G401 (cell line): ENCODE measurements at regions not wholly inside any gene's neighbourhood (a gene's known extent, or its start where the extent isn't known, plus 50 kb on each side); places are given as distances from the start of the nearest gene placed in this dataset.
"Not testable (repeated sequence)": the region's sequence is repeated elsewhere in the genome, so short reads cannot be mapped to it uniquely, and the experiment has no call there.

Experiments
- DNase-seq: peaks from one replicate; pipeline ENCODE4 v3.0.0-alpha.2; 2015; ENCODE audit warnings: low spot score
- in situ Hi-C: cut with HindIII; loops from 2 replicates; pipeline ENCODE4 v1.10.0; 2016; ENCODE audit warnings: low sequenced_read_pairs, mixed read lengths

DNA sequence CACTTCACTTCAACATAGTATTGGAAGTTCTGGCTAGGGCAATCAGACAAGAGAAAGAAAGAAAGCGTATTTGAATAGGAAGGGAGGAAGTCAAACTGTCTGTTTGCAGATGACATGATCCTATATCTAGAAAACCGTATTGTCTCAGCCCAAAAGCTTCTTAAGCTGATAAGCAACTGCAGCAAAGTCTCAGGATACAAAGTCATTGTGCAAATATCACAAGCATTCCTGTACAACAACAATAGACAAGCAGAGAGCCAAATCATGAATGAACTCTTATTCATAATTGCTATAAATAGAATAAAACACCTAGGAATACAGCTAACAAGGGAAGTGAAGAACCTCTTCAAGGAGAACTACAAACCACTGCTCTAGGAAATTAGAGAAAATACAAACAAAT is 473.9 kb upstream of the SOX9 start:
- in situ Hi-C loops, DNase-seq: not testable (repeated sequence)

DNA sequence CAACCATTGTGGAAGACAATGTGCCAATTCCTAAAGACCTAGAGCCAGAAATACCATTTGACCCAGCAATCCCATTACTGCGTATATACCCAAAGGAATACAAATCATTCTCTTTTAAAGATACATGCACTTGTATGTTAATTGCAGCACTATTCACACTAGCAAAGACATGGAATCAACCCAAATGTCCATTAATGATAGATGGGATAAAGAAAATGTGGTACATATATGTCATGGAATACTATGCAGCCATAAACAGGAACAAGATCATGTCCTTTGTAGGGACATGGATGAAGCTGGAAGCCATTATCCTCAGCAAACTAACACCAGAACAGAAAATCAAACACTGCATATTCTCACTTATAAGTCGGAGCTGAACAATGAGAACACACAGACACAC is 472.5 kb upstream of the SOX9 start:
- in situ Hi-C loops, DNase-seq: not testable (repeated sequence)

DNA sequence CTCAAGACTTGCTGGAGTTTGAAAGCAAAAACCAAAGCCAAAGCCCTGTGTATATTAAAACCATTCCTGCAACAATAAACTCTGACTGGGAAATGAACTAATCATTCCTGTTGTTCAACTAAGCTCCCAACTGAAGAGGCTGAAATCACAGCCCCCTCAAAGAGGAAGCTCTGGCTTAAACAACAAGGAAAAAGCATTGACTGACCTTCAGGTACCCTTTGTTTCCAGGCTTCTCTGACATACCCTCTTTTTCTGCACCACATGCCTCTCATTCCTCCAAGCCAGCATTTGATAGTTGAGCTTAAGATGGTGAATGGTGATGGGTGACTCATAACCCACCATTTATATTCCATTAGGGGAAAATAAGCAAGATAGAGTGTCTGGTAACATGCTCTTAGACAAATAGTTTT is 470.9 kb upstream of the SOX9 start:
- no peak for DNase-seq
- in situ Hi-C loops: no loop called here

DNA sequence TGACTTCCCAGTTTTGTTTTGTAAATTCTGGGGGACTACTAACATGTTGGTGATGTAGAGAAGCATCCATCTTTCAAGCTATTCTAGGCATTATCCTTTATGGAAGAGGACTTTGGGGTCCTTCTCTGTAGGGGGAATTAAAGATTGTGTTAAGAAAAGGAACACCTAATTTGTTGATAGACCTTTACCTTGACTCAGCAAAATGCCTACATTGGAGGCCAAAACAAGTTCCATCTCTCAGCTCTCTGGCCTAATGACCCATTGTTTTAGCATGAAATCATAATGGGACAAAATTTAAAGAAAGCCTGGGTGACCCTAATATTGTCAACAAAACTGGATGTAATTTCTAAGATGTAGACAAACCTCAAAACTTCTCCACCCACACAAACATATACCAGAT is 465.3 kb upstream of the SOX9 start:
- DNase-seq: no peak
- in situ Hi-C loops: no loop called here

DNA sequence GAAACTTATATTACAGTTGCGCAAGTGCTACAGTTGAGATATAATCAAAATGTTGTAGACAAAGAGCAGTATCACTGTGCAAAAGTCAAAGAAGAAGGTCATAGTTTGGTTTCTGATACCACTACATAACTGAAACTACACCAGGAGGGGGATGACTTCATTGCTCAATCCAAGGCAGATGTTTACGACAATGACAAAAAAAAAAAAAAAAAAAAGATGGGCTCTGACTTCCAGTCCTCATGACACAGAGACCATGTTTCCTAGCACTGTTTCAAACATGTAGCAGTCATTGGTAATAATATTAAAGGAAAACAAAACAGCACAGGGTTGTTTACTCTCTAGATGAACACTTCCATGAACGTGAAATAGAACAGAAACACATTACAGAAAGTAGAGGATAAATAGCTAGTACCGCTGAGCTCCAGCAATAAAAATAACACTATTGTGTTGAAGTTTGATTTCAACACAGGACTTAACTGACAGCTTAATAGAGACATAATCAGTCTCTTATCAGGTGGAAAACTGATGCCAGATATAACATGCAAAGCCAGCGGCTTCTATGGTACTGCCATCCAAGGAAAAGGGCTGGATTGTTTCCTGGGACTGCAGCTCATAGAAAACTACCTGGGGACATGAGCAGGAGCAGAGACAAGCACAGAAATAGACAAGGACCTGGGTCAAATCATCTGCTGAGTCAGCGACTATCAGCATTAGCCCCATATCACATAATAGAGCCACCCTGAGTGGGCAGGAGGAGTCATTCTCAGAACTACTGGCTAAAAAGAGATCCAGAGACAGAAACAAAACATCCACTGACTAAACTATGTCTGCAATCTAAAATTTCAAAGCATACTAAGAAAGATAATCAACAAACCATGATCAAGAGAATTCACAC is 463.6 kb upstream of the SOX9 start:
- DNase-seq: no peak
- in situ Hi-C loops: no loop called here

DNA sequence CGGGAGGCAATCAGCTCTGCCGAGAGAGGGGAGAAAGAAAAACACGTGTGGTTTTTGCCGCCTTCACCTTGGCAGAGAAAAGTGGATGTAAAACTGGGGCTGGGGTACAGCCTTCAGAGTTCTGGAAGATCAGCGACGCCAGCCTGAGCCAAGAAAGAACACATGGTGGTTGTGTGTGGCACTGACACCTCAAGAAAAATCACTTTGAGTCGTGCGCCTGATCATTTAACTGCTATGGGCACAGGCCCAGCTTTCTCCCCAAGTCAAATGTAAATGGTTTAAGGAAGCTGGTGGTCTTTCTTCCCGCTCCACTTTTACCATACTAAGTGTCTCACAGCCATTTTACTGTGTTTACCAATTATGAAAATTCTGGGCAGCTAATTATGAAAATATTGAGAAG is 461.8 kb upstream of the SOX9 start:
- no peak for DNase-seq
- in situ Hi-C loops: no loop called here

DNA sequence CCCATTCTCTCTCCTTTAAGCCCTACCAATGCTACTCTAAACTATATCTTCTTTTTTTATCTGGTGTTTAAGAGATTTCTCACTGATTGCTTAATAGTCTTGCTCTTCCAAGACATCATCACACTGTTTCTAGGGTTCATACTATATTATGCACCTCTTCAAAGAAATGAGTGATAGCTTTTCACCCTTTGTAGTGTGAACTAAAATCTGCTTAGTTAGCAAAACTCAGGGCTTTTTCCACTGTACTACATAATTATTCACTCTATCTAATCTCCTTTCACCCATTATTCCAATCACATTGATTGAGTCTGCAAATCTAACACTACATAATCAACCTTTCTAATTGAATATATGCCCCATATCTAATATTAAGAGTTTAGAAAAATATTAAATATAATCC is 456.0 kb upstream of the SOX9 start:
- DNase-seq: no peak
- in situ Hi-C loops: no loop called here

DNA sequence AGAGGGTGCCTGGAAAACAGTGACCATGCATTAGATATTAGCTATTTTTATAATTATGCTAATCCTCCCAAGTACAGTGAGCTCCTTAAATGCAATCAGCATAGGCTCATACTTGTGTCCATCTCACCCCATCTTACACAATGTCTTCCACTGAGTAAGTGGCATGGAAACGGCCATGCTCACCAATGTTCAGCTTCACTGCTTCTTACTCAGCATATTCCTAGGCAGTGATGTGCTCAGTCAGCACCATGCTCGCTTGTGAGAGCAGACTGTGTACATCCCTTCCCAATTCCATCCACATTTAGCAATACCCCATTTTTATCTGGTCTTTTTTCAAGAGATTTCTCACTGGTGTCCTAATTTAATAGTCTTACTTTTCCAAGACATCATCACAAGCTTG is 454.8 kb upstream of the SOX9 start:
- in situ Hi-C loops: no loop called here
- no peak for DNase-seq

DNA sequence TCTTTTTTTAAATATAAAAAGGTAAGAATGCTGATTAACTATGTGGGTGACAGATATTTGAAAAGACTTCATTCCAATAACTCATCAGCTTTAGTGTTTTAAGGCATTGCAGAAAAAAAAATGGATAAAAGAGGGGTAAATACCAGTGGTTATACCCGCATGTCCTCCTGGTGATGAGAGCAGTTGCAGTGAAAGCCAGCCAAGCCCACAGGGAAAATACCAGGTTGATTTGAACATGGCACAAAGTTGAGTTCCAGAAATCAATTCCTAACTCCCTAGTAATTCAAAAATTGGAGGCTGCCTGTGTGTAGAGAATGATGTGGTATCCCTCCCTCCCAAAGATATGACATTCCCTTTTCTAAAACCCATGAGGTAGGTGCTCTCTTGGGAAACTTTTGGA is 453.2 kb upstream of the SOX9 start:
- in situ Hi-C loops: no loop called here
- DNase-seq: no peak

DNA sequence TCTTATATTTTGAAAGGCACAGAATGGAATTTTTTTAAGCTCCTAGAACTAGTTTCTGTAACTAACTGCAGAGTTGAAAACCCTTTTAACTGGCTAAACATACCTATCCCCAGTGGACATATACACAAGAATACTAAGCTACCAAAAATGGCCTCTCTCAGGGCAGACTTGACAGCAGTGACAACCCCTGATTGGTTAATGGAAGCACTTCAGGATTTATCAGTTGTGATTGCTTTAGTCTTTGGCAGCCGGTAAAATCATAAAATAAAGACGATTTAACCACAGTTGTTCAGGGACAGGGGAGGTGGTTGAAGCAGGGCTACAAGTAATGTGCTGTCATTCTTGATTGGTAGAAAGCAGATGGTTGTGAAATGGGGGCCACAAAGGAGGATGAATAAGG is 452.0 kb upstream of the SOX9 start:
- in situ Hi-C loops: no loop called here
- no peak for DNase-seq

DNA sequence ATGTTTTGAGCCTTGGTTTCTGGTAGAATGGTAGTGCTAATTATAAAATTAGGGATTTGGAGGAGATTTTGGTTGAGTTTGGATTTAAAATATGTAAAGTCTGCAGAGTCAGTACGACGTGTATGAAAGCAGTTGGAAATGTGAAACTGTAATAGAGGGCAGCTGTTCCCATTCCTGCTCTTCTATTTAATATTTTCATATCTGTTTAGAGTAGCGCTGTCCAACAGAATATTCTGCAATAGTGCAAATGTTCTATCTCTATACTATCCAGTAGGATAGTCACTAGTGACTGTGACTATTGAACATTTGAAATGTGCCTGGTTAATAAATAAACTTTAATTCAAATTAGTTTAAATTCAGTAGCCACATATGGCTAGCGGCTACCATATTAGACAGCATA is 443.4 kb upstream of the SOX9 start:
- in situ Hi-C loops: no loop called here
- DNase-seq: no peak

DNA sequence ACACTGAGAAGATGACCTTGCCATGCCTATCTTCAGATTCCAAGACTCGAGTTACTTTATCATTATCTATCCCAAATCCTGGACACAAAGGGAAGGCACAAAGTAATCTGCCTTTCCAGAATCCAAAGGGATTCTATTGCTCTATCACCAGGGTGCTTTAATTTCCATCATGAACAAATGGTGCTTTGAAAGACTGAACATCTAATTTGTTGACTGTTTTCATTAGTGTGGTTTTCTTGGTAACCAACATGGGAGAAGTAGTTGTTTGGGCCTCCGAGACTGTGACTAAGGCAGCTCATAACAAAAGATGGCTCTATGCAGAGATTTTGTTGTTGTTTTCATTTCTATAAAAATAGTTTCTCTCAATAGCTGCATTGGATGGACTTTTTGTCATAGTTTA is 441.0 kb upstream of the SOX9 start:
- DNase-seq: no peak
- in situ Hi-C loops: no loop called here

DNA sequence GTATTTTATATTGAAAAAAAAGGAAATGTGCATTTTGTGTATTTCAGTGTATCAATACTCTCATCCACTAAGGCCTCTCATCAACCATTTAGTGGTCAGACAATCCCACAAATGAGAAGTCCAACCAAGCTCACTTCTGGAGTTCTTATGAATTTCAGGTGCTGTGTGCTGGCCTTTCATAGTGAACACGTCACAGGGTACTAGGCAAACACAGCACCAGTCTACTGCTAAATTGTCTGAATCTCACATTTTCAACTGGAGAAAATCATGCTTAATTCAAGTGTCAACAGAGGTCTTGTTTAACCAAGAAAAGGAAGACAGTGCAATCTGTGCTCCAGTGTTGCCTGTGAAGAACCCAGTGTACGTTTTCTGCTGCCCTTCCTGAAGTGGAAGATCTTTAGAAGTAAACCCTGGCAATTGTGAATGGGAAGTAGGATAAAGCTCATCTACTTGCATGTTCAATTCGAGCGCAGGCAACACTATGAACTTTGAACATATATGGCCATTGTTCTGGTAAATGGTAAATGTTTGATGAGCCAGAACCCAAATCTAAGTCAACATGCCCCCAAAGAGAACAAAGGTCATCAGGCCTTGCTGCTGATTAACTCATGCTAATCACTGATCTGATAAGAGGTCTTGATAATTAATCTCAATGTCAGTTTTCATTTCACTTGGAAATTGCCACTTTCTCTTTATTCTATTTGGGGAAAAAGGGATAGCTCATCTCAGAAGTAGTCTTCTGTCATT is 439.2 kb upstream of the SOX9 start:
- DNase-seq: no peak
- in situ Hi-C loops: no loop called here

DNA sequence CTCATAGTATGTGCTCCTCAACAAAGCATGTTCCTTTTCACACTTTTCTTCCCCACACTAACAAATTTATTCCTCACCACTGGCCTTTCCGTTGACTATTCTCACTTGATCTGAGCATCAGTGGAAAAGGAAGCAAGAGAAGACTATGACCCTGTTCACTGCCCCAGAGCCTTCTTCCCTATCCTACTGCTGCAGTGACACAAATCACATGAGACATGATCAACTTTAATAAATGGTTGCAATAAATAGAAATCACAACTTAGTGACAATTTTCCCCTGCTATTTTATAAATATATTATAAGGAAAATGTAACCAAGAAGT is 438.7 kb upstream of the SOX9 start:
- DNase-seq: no peak
- in situ Hi-C loops: no loop called here

DNA sequence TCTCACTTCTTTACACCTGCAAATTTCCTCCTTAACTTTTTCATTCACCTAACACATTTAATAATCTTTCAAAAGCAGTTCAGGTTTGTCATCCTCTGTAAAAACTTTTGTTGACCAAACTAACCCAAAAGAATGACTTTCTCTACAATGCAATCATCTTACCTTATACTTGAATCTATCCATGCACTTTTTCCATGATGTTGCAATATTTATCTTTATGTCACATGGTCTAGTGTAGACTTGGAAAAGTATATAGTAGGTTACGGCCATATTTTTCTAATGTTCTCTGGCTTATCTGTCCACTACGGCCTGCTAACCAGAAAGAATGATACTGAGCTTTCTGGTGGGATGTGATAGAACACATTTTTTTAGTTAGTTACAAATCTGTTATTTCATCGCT is 431.0 kb upstream of the SOX9 start:
- in situ Hi-C loops: no loop called here
- DNase-seq: no peak

DNA sequence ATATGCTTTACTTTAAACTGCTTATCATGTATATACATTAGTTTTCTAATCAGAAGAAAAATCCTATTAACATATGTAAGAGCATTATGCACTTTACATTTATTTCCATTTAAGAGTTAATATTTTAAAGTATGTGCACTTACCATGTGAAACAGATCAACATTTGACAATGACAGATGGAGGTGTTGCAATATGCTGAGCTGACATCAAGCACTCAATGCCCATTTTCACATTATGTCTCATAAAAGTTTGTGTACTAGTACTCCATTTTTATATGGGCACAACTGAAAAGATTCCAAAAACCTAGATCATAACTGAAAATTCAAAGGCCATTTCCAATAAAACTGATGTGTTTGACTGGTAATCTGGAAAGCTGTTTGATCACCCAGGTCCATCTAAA is 420.9 kb upstream of the SOX9 start:
- no peak for DNase-seq
- in situ Hi-C loops: no loop called here

DNA sequence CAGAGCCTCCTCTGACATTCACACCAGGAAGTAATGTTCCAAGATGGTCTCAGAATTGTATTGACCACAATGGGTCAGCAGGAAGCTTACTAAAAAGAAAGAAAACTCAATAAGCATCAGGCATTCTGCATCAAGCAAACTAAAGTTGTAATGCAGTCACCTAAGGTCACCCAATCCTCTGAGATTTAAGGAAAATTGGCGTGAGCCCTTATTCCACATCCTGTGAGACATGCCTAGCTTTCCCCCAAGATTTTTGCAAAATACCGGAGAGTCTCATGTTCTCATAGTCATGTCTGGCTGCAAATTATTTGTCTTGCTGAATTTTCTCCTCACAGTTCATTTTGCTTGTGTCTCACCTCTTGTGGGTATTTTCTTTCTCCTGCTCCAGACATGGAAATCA is 417.1 kb upstream of the SOX9 start:
- in situ Hi-C loops: no loop called here
- DNase-seq: no peak

DNA sequence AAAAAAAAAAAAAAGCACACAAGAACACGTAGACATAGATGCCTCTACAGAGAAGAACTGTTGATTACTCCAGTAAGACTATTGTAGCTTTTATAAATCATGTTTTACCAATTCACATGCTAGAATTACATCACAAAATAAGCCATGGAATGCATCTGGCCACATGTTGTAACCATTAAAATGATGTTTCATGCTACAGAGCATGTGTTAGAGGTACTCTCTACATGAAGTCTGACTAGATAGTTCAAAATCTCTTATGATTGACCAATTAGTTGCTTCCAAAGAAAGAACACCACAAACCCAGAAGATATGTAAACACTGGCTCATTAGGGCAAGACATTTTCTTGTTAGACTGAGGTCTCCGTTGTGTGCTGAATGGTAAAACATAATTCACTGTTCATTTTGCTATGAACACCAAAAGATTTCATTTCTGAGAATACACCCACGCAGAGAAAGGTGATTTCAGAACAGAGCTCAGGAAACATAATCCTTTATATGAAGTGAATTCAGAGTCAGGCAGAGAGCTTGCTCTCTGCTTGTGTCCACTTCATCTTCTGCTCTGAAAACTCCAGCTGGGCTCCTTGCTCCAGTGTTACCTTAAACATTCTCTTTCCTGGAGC is 411.4 kb upstream of the SOX9 start:
- DNase-seq: no peak
- in situ Hi-C loops: no loop called here

DNA sequence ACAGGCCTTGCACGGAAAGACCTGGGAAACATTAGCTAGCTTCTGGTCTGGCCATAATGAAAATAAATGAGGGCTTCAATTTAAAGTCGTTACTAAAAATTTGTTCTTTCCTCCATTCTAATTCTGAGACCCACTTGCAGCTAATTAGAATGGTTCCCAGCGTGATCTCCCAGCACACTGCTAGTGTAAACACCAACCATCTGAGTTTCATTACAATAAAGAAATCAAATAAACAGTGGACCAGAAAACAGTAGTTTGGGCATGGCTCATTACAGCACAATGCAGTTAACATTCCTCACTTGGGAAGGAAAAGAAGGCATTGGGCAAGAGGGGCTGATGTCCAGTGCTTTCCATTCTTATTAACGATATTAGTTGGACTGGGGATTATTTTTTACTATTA is 410.9 kb upstream of the SOX9 start:
- in situ Hi-C loops: no loop called here
- DNase-seq: no peak

DNA sequence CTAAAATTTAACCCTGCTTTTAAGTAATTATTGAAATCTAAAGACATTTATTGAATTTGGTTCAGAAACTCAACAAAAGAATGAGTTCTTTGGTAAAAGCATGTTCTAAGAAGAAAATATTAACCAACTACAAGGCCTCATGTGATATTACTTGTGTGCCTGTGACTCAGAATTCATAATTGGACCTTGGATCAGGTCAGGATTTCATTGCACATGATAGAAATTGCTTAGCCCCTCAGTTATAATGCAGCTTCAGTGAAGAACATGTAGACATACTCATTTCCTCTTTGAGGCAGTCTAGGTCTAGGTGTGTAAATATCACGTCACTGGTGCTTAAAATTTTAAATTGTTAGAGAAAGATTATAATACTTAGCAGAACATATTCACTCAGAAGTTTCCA is 410.0 kb upstream of the SOX9 start:
- in situ Hi-C loops: no loop called here
- no peak for DNase-seq

DNA sequence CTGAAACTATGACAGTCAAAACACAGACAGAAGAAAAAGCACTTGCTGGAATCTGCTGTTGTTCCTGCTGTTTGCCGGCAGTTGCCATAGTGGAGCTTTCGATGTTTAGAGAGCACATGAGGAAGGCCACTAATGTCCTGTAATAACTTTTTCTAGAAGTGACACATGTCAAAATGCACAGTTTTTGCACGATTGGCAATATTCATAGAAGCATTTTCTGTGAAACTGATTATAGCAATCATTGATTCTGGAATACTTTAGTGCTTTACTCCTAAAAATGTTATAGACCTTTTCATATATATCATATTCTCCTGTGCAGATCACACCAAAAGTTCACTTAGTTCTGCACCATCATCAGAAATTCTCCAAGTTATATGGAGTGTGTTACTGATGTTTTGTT is 407.0 kb upstream of the SOX9 start:
- in situ Hi-C loops: no loop called here
- DNase-seq: no peak
